ENCODE measurements at regions not wholly inside any gene's neighbourhood (a gene's known extent, or its start where the extent isn't known, plus 50 kb on each side); places are given as distances from the start of the nearest gene placed in this dataset.

GRCh38 chr17:13749166-13749890 lies 147.6 kb upstream of the HS3ST3A1 start:
- H3K27ac Mint-ChIP-seq: peak overlapping the region in 1 of 6 donors; percentile 60
- H3K27me3 Mint-ChIP-seq: peaks cover 33 to 40% (median 39%) of the 10 kb centered on the region in 3 donors

DNA sequence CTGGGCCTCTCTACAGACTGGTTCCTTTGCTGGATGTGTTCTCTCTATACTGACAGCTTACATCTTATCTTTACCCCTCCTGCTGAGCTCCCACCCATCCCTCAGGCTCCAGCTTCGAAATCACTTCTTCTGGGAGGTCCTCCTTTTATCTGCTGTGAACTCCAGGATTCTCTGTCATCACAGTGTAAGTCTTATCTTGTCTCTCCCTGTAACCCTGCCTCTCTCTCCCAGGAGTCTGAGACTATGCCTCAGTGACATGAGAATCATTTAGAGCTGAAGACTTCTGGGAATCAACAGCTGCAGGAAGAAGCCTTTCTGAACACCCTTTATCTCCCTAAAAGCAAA lies 148.1 kb upstream of the HS3ST3A1 start:
- H3K9me3 Mint-ChIP-seq: peaks cover 0 to 4% (median 0%) of the 10 kb centered on the region in 7 donors
- H3K27ac Mint-ChIP-seq: no peak overlapping the region
- no peaks in the 10 kb centered on the region for H3K36me3 Mint-ChIP-seq
- H3K4me3 Mint-ChIP-seq: no peak overlapping the region
- H3K27me3 Mint-ChIP-seq: peaks cover 30 to 39% (median 33%) of the 10 kb centered on the region in 3 donors
- ATAC-seq (ENCODE audit: low read depth in 2 of 2): no peak
- no peak for DNase-seq
- no peaks in the 10 kb centered on the region for H3K4me1 Mint-ChIP-seq

More at GRCh38 chr17:13749166-13749890, 147.6 kb upstream of the HS3ST3A1 start:
- Mint-ChIP-seq H3K36me3 (no peaks in the 10 kb centered on the region), H3K9me3 (peaks cover 0 to 4% (median 0%) of the 10 kb centered on the region in 7 donors), H3K4me3 (no peak overlapping the region), H3K4me1 (no peaks in the 10 kb centered on the region)
- no peak for ATAC-seq (ENCODE audit: low read depth in 2 of 2)
- DNase-seq: no peak

DNA sequence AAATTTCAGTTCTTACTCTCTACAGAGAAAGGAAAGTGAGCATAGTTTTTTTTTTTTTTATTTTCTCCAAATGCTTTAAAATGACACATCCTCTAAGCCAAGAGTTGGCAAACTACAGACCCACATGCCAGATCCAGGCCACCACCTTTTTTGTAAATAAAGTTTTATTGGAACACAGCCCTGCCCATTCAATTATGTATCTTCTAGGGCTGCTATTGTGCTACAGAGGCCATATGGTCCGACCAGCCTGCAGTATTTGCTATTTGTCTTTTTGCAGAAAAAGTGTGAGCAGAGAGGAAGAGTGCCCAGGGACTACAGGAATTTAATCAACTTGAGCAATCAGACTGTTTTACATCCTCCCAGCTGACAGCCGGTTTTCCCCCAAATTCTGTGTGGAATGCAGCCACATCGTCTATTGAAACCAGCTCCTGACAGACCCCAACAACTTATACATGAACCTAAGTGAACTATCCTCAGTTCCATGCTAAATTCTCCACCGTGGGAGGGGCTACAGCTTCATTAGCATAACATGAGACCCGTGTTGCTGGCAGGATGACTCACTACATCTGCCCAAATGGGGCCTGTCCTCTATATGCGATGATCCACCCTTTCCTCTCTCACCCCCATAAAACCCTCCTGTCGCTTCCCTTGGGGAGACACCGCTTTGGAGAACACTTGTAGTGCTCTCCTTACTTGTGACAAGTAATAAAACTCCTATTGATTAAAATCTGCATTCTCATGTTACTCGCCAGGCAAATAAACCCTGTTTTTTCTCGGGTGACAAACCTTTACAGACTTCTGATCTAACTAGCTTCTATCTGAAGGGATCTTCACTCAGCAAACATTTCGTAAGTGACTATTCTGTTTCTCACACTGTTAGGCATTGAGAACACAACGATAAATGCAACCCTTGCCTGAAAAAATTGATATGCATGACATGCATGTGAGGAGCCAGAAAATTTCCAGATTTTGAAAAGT lies 149.4 kb upstream of the HS3ST3A1 start:
- no peak overlapping the region for H3K27ac Mint-ChIP-seq
- ATAC-seq (ENCODE audit: low read depth in 2 of 2) (no peak), DNase-seq (no peak)
- no peaks in the 10 kb centered on the region for H3K36me3 Mint-ChIP-seq
- H3K27me3 Mint-ChIP-seq: peaks cover 26 to 31% (median 26%) of the 10 kb centered on the region in 3 donors
- no peak overlapping the region for H3K4me3 Mint-ChIP-seq
- H3K4me1 Mint-ChIP-seq: no peaks in the 10 kb centered on the region
- H3K9me3 Mint-ChIP-seq: peaks cover 0 to 2% (median 0%) of the 10 kb centered on the region in 7 donors

DNA sequence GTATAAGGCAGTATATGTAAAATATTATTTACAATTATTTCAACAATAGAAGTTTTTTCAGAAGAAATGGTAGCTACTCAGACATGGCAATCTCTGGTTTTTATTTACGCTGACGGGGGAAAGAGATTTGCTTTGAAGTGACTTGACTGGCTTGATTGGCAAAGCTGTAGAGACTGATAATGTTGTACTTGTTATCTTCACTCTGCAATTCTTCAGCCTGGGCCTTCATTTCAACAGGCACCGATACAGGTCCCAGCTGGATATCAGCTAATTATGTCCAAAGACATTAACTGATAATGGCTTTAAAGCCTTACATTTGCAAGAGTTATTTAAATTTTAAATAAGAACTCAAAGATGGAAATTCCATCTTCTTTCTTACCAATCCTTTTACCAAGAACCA lies 151.4 kb upstream of the HS3ST3A1 start:
- Mint-ChIP-seq H3K4me3 (no peak overlapping the region), H3K9me3 (peaks cover 0 to under 1% (median 0%) of the 10 kb centered on the region in 7 donors), H3K27me3 (peaks cover 24 to 29% (median 26%) of the 10 kb centered on the region in 3 donors), H3K4me1 (no peaks in the 10 kb centered on the region), H3K36me3 (no peaks in the 10 kb centered on the region), H3K27ac (no peak overlapping the region)
- ATAC-seq (ENCODE audit: low read depth in 2 of 2) (no peak), DNase-seq (no peak)

GRCh38 chr17:13753771-13754170 lies 152.0 kb upstream of the HS3ST3A1 start:
- DNase-seq (no peak), ATAC-seq (ENCODE audit: low read depth in 2 of 2) (no peak)
- Mint-ChIP-seq H3K9me3 (no peaks in the 10 kb centered on the region), H3K27me3 (peaks cover 24 to 28% (median 26%) of the 10 kb centered on the region in 3 donors), H3K36me3 (no peaks in the 10 kb centered on the region), H3K27ac (no peak overlapping the region), H3K4me3 (no peak overlapping the region), H3K4me1 (no peaks in the 10 kb centered on the region)

GRCh38 chr17:13755851-13756250 lies 154.1 kb upstream of the HS3ST3A1 start:
- Mint-ChIP-seq H3K27ac (peak overlapping the region in 2 of 6 donors; percentile 30 to 69), H3K9me3 (no peaks in the 10 kb centered on the region), H3K4me1 (no peaks in the 10 kb centered on the region), H3K36me3 (no peaks in the 10 kb centered on the region), H3K27me3 (peaks cover 14 to 26% (median 22%) of the 10 kb centered on the region in 3 donors), H3K4me3 (no peak overlapping the region)
- no peak for ATAC-seq (ENCODE audit: low read depth in 2 of 2)
- no peak for DNase-seq

DNA sequence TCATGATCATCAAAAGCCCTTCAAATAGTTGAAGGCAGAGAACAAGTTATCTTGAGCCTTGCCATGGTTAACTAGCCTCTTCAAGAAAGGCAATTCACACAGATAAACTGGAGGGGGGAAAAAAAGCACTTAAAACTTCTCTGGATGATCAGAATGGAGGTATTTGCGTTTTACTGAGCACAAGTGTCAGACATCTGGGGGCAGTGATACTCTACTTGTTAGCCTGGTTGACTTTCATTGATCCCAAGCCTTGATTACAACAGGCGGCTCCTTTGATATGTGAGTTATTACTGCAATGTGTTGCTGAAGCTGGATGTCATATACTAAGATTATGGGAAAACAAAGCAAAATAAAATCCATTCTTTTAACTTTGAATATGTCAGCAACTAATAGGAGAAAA lies 155.0 kb upstream of the HS3ST3A1 start:
- no peaks in the 10 kb centered on the region for H3K4me1 Mint-ChIP-seq
- H3K27me3 Mint-ChIP-seq: peaks cover 7 to 26% (median 14%) of the 10 kb centered on the region in 3 donors
- ATAC-seq (ENCODE audit: low read depth in 2 of 2) (no peak), DNase-seq (no peak)
- H3K9me3 Mint-ChIP-seq: no peaks in the 10 kb centered on the region
- no peaks in the 10 kb centered on the region for H3K36me3 Mint-ChIP-seq
- no peak overlapping the region for H3K4me3 Mint-ChIP-seq
- no peak overlapping the region for H3K27ac Mint-ChIP-seq

- ATAC-seq (ENCODE audit: low read depth in 2 of 2) (no peak), DNase-seq (no peak)
- Mint-ChIP-seq H3K4me3 (no peak overlapping the region), H3K36me3 (no peaks in the 10 kb centered on the region), H3K4me1 (no peaks in the 10 kb centered on the region), H3K27me3 (peaks cover 4 to 20% (median 14%) of the 10 kb centered on the region in 3 donors), H3K27ac (no peak overlapping the region), H3K9me3 (no peaks in the 10 kb centered on the region)
These were observed 156.1 kb upstream of the HS3ST3A1 start for GRCh38 chr17:13757871-13758270.

DNA sequence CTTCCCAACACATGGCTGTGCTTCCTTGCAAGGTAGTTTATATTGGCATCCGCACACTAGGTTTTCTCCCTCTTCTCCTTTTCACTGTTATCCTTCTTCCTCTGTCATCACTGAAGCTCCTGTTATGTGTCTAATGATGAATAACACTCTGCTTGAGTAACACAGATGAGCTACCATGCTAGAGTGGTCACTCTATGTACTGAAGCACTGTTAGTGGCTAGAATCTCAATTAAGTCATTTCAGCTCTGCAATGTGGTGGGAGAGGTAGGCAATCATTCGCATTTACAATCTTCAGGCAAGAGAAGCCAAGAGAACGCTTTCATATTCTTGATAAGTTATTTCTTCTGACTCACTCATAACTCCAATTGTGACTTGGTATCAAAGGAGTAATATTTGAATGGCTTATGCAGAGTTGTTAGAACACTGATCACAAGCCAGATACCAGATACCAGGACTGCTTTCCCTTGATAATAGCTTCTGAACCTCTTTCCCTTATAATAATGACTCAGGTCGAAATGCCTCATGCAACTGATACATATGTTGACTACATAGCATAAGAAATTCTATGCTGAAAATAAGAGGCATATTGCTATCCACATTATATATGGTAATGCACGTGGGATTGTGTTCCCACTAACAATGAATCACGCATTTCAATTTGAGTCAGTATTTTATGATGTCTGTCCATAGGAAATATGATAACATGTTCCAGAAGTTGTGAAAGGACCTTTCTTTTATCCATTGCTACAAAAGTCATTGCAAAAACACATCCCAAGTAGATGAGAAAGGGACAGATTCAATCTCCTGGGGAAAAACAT lies 158.0 kb upstream of the HS3ST3A1 start:
- Mint-ChIP-seq H3K27me3 (peaks cover 7 to 32% (median 14%) of the 10 kb centered on the region in 3 donors), H3K27ac (no peak overlapping the region), H3K4me1 (no peaks in the 10 kb centered on the region), H3K4me3 (no peak overlapping the region), H3K9me3 (peaks cover 0 to 4% (median 0%) of the 10 kb centered on the region in 7 donors), H3K36me3 (no peaks in the 10 kb centered on the region)
- ATAC-seq (ENCODE audit: low read depth in 2 of 2) (no peak), DNase-seq (no peak)

- DNase-seq (no peak), ATAC-seq (ENCODE audit: low read depth in 2 of 2) (no peak)
- Mint-ChIP-seq H3K27ac (no peak overlapping the region), H3K27me3 (peaks cover 7 to 30% (median 9%) of the 10 kb centered on the region in 3 donors), H3K4me3 (no peak overlapping the region), H3K4me1 (no peaks in the 10 kb centered on the region), H3K36me3 (peaks cover 0 to 1% of the 10 kb centered on the region in 2 donors), H3K9me3 (peaks cover 0 to 4% (median 0%) of the 10 kb centered on the region in 7 donors)
These were observed 159.4 kb upstream of the HS3ST3A1 start for GRCh38 chr17:13761038-13761603.

GRCh38 chr17:13765701-13766100 lies 164.0 kb upstream of the HS3ST3A1 start:
- H3K36me3 Mint-ChIP-seq: peaks cover 0 to 24% of the 10 kb centered on the region in 2 donors
- H3K4me1 Mint-ChIP-seq: no peaks in the 10 kb centered on the region
- no peak overlapping the region for H3K4me3 Mint-ChIP-seq
- ATAC-seq (ENCODE audit: low read depth in 2 of 2) (no peak), DNase-seq (no peak)
- peaks cover 10 to 34% (median 19%) of the 10 kb centered on the region in 7 donors for H3K9me3 Mint-ChIP-seq
- H3K27me3 Mint-ChIP-seq: peaks cover 5 to 24% (median 13%) of the 10 kb centered on the region in 3 donors
- no peak overlapping the region for H3K27ac Mint-ChIP-seq

DNA sequence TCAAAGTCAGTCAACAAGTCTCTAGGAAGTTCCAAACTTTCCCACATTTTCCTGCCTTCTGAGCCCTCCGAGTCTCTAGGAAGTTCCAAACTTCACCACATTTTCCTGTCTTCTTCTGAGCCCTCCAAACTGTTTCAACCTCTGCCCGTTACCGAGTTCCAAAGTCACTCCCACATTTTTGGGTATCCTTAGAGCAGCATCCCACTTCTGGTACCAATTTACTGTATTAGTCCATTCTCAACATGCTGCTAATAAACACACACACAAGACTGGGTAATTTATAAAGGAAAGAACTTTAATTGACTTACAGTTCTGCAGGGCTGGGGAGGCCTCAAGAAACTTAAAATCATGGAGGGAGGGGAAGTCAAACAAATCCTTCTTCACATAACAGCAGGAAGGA lies 169.0 kb upstream of the HS3ST3A1 start:
- Mint-ChIP-seq H3K27ac (no peak overlapping the region), H3K9me3 (peaks cover 16 to 59% (median 27%) of the 10 kb centered on the region in 7 donors), H3K27me3 (peaks cover 4 to 18% (median 12%) of the 10 kb centered on the region in 3 donors), H3K4me1 (no peaks in the 10 kb centered on the region), H3K4me3 (no peak overlapping the region), H3K36me3 (peaks cover 15 to 43% of the 10 kb centered on the region in 2 donors)
- DNase-seq (no peak), ATAC-seq (ENCODE audit: low read depth in 2 of 2) (no peak)

DNA sequence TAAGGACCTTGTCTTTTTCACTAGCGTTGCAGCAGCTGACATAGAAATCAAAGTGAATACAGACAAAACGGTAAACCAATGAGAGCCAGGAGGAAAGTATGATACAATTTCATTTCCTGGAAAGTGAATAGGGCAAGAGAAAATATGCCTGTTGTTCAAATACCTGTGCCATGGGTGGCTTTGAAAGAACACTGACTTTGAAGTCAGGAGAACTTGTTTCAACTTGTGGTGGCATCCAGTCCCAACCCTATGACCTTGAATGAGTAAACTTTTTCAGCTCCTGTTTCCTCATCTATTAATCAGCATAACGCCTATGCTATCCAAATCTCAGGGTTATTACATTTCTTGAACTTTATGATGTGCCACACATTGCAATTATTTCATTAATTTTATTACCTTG lies 173.7 kb upstream of the HS3ST3A1 start:
- peaks cover 26 to 29% of the 10 kb centered on the region in 2 donors for H3K36me3 Mint-ChIP-seq

More for the DNA sequence above, 173.7 kb upstream of the HS3ST3A1 start:
- H3K9me3 Mint-ChIP-seq: peaks cover 10 to 48% (median 25%) of the 10 kb centered on the region in 7 donors
- H3K27me3 Mint-ChIP-seq: peaks cover 0 to 5% (median 4%) of the 10 kb centered on the region in 3 donors
- ATAC-seq (ENCODE audit: low read depth in 2 of 2): no peak
- no peak for DNase-seq
- no peak overlapping the region for H3K4me3 Mint-ChIP-seq
- no peaks in the 10 kb centered on the region for H3K4me1 Mint-ChIP-seq
- no peak overlapping the region for H3K27ac Mint-ChIP-seq

All from naive B cell (primary cell).